ENCODE measurements at regions not wholly inside any gene's neighbourhood (a gene's known extent, or its start where the extent isn't known, plus 50 kb on each side); places are given as distances from the start of the nearest gene placed in this dataset.

- DNase-seq, result no peak
Measured at GRCh38 chr6:98670045-98670746, 164.2 kb upstream of the POU3F2 start.

- no peak for DNase-seq
Measured at GRCh38 chr6:98672681-98673475, 161.5 kb upstream of the POU3F2 start.

GRCh38 chr6:98678481-98678880 lies 155.9 kb upstream of the POU3F2 start:
- no peak for DNase-seq

- no peak for DNase-seq
Measured at GRCh38 chr6:98686008-98686601, 148.3 kb upstream of the POU3F2 start.

GRCh38 chr6:98687752-98688151 lies 146.6 kb upstream of the POU3F2 start:
- no peak for DNase-seq

GRCh38 chr6:98695091-98695801 lies 139.1 kb upstream of the POU3F2 start:
- DNase-seq, result no peak

GRCh38 chr6:98711380-98711779 lies 123.0 kb upstream of the POU3F2 start:
- no peak for DNase-seq

- DNase-seq, result no peak
Measured at GRCh38 chr6:98716341-98716740, 118.0 kb upstream of the POU3F2 start.

- DNase-seq, result no peak
Measured at GRCh38 chr6:98717322-98717877, 117.0 kb upstream of the POU3F2 start.

- no peak for DNase-seq
Measured at GRCh38 chr6:98717988-98718387, 116.4 kb upstream of the POU3F2 start.

- DNase-seq, result no peak
Measured at GRCh38 chr6:98724537-98724936, 109.8 kb upstream of the POU3F2 start.

GRCh38 chr6:98747273-98747672 lies 87.1 kb upstream of the POU3F2 start:
- DNase-seq, result no peak

GRCh38 chr6:98747960-98748359 lies 86.4 kb upstream of the POU3F2 start:
- no peak for DNase-seq

GRCh38 chr6:98759459-98759858 lies 74.9 kb upstream of the POU3F2 start:
- DNase-seq, result no peak

GRCh38 chr6:98764373-98764911 lies 69.9 kb upstream of the POU3F2 start:
- no peak for DNase-seq

GRCh38 chr6:98769546-98769945 lies 64.8 kb upstream of the POU3F2 start:
- no peak for DNase-seq

GRCh38 chr6:98775205-98775604 lies 59.2 kb upstream of the POU3F2 start:
- no peak for DNase-seq

GRCh38 chr6:98777762-98778161 lies 56.6 kb upstream of the POU3F2 start:
- DNase-seq, result no peak

- no peak for DNase-seq
Measured at GRCh38 chr6:98779618-98780017, 54.8 kb upstream of the POU3F2 start.

GRCh38 chr6:98782772-98783171 lies 51.6 kb upstream of the POU3F2 start:
- DNase-seq, result no peak

GRCh38 chr6:98783578-98783977 lies 50.8 kb upstream of the POU3F2 start:
- no peak for DNase-seq
